ENCODE measurements at regions not wholly inside any gene's neighbourhood (a gene's known extent, or its start where the extent isn't known, plus 50 kb on each side); places are given as distances from the start of the nearest gene placed in this dataset.

- no peak for TF ChIP-seq CTCF (IDR thresholded peaks at IDR 0.05)
- TF ChIP-seq REST (IDR thresholded peaks at IDR 0.05; ENCODE audit: insufficient read depth in 1 of 2, low read depth in 2 of 2, low read length in 1 of 2), result no peak
- TF ChIP-seq POLR2AphosphoS5 (IDR thresholded peaks at IDR 0.05; ENCODE audit: low read depth, low read length), result no peak
- TF ChIP-seq SIN3A (IDR thresholded peaks at IDR 0.05; ENCODE audit: borderline replicate concordance, insufficient read depth, low read depth, low read length), result no peak
Observed at GRCh38 chr6:8908638-8909037, 473.3 kb upstream of the SLC35B3 start.

All from Panc1 (cell line).